Panc1 (cell line): ENCODE measurements at regions not wholly inside any gene's neighbourhood (a gene's known extent, or its start where the extent isn't known, plus 50 kb on each side); places are given as distances from the start of the nearest gene placed in this dataset.

Source experiments
- ATAC-seq: fragments of 200-7000 bp; cut with Tn5 transposase; 2 replicates; pipeline ENCODE4 v1.9.1; 2020; ENCODE audit warnings: mild to moderate bottlenecking, moderate library complexity
- BruUV-seq: library from RNA; stranded (reverse); fragments of 400-500 nt; replicated peaks from 2 replicates; lab custom pipeline; 2021; lab: Mats Ljungman, UMichigan
- CTCF ChIA-PET: fragments of 300-600 bp; sonication (Branson Sonifier 250); formaldehyde crosslinking; loops from one replicate; lab custom pipeline; 2022; ENCODE audit warnings: antibody characterized with exemption; lab: Charles Lee
- POLR2A ChIA-PET: fragments of 300-600 bp; sonication (Branson Sonifier 250); formaldehyde crosslinking; loops from one replicate; lab custom pipeline; 2022; ENCODE audit warnings: antibody characterized with exemption; lab: Charles Lee
- DNase-seq: peaks from one replicate; pipeline ENCODE4 v3.0.0-alpha.2; 2010; ENCODE audit warnings: low read depth, low spot score
- H3K27ac ChIP-seq: 2 replicates; pipeline ENCODE4 v1.5.1; 2011; ENCODE audit warnings: mild to moderate bottlenecking, low read length, inconsistent platforms
- H3K27me3 ChIP-seq: fragments of 200-500 bp; sonication (Bioruptor generic); 2 replicates; pipeline ENCODE4 v1.6.0; 2014; ENCODE audit warnings: low read length, inconsistent platforms; ENCODE audit not compliant: control insufficient read depth, insufficient read depth
- H3K36me3 ChIP-seq: fragments of 200-500 bp; sonication (Bioruptor generic); 2 replicates; pipeline ENCODE4 v1.5.1; 2014; ENCODE audit warnings: inconsistent platforms, mild to moderate bottlenecking, low read length, moderate library complexity; ENCODE audit not compliant: control insufficient read depth, insufficient read depth
- H3K4me1 ChIP-seq: 2 replicates; pipeline ENCODE4 v1.5.1; 2011; ENCODE audit warnings: inconsistent platforms, mild to moderate bottlenecking, low read length, moderate library complexity; ENCODE audit not compliant: control insufficient read depth, insufficient read depth
- H3K4me3 ChIP-seq, 2 experiments: 2 replicates each; pipeline ENCODE4 v1.5.1; 2011 to 2012; ENCODE audit warnings: low read depth in 2 of 2, low read length in 2 of 2, mild to moderate bottlenecking in 2 of 2, inconsistent platforms in 1 of 2, moderate library complexity in 1 of 2
- H3K9me3 ChIP-seq: fragments of 200-500 bp; sonication (Bioruptor generic); 2 replicates; pipeline ENCODE4 v1.5.1; 2014; ENCODE audit warnings: low read depth, mild to moderate bottlenecking, inconsistent platforms, low read length, moderate library complexity; ENCODE audit not compliant: control insufficient read depth, insufficient read depth
- POLR2AphosphoS5 ChIP-seq: IDR thresholded peaks from 2 replicates; pipeline ENCODE4 v1.6.1; 2012; ENCODE audit warnings: mild to moderate bottlenecking, low read depth, low read length, moderate library complexity
- SIN3A ChIP-seq: IDR thresholded peaks from 2 replicates; pipeline ENCODE4 v1.6.1; 2012; ENCODE audit warnings: low read depth, mild to moderate bottlenecking, low read length, moderate library complexity, borderline replicate concordance; ENCODE audit not compliant: insufficient read depth
- TCF7L2 ChIP-seq: IDR thresholded peaks from 2 replicates; pipeline ENCODE4 v1.6.1; 2011; ENCODE audit warnings: mild to moderate bottlenecking, low read depth, low read length, inconsistent platforms
- in situ Hi-C: cut with HindIII; loops from 2 replicates; pipeline ENCODE4 v1.10.0; 2016; ENCODE audit warnings: low sequenced_read_pairs, low pct_unique_long_range_greater_than_20kb
- intact Hi-C: fragments of 100-400 bp; cut with micrococcal nuclease; formaldehyde crosslinking; loops from one replicate; pipeline ENCODE4 v1.10.0; 2022; ENCODE audit not compliant: unreplicated experiment
- TF ChIP-seq, protein P1 (sequence below): fragments of 450-650 bp; IDR thresholded peaks from 2 replicates; pipeline ENCODE4 v1.5.1; 2017; ENCODE audit warnings: mild to moderate bottlenecking
- TF ChIP-seq, protein P2 (sequence below), 2 experiments: IDR thresholded peaks; 2 replicates each; pipeline ENCODE4 v1.6.1; 2011 to 2012; ENCODE audit warnings: low read depth in 2 of 2, control low read depth in 1 of 2, low read length in 1 of 2, mild to moderate bottlenecking in 1 of 2, moderate library complexity in 1 of 2; ENCODE audit not compliant: insufficient read depth in 1 of 2

DNA sequence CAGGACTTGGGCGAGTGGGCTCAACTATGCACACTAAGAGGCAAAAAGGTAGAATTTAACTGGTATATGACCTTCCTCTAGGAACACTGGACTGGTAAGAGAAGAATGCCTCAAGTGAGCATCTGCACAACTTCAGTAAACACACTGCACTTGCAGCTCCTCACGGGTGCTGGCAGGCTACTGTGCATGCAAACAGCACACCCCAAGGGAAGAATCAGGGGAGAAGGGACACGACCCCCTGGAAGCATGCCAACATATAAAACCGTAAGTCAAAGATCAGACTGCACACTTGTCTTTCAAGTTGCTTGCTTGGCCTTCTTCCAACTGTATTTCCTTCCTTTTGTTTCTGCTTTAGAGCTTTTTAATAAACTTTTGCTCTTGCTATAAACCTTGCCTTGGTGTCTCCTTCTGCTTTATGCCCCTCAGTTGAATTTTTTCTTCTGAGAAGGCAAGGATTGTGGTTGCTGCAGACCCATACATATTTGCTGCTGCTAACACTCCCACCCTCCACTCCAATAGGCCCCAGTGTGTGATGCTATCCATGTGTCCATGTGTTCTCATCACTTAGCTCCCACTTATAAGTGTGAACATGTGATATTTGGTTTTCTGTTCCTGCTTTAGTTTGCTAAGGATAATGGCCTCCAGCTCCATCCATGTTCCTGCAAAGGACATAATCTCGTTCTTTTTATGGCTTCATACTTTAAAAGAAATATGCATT, 263.7 kb upstream of the SPOPL start:
- no peak overlapping the region for H3K4me3 ChIP-seq
- in situ Hi-C loops (no loop called here), intact Hi-C loops (no loop called here)
- no peaks in the 10 kb centered on the region for H3K4me1 ChIP-seq
- TF ChIP-seq, protein P1, sequence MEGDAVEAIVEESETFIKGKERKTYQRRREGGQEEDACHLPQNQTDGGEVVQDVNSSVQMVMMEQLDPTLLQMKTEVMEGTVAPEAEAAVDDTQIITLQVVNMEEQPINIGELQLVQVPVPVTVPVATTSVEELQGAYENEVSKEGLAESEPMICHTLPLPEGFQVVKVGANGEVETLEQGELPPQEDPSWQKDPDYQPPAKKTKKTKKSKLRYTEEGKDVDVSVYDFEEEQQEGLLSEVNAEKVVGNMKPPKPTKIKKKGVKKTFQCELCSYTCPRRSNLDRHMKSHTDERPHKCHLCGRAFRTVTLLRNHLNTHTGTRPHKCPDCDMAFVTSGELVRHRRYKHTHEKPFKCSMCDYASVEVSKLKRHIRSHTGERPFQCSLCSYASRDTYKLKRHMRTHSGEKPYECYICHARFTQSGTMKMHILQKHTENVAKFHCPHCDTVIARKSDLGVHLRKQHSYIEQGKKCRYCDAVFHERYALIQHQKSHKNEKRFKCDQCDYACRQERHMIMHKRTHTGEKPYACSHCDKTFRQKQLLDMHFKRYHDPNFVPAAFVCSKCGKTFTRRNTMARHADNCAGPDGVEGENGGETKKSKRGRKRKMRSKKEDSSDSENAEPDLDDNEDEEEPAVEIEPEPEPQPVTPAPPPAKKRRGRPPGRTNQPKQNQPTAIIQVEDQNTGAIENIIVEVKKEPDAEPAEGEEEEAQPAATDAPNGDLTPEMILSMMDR, result no peak
- TF ChIP-seq TCF7L2 (no peak), POLR2AphosphoS5 (no peak), SIN3A (no peak)
- TF ChIP-seq, protein P2, sequence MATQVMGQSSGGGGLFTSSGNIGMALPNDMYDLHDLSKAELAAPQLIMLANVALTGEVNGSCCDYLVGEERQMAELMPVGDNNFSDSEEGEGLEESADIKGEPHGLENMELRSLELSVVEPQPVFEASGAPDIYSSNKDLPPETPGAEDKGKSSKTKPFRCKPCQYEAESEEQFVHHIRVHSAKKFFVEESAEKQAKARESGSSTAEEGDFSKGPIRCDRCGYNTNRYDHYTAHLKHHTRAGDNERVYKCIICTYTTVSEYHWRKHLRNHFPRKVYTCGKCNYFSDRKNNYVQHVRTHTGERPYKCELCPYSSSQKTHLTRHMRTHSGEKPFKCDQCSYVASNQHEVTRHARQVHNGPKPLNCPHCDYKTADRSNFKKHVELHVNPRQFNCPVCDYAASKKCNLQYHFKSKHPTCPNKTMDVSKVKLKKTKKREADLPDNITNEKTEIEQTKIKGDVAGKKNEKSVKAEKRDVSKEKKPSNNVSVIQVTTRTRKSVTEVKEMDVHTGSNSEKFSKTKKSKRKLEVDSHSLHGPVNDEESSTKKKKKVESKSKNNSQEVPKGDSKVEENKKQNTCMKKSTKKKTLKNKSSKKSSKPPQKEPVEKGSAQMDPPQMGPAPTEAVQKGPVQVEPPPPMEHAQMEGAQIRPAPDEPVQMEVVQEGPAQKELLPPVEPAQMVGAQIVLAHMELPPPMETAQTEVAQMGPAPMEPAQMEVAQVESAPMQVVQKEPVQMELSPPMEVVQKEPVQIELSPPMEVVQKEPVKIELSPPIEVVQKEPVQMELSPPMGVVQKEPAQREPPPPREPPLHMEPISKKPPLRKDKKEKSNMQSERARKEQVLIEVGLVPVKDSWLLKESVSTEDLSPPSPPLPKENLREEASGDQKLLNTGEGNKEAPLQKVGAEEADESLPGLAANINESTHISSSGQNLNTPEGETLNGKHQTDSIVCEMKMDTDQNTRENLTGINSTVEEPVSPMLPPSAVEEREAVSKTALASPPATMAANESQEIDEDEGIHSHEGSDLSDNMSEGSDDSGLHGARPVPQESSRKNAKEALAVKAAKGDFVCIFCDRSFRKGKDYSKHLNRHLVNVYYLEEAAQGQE (IDR thresholded peaks at IDR 0.05; ENCODE audit: insufficient read depth in 1 of 2, low read depth in 2 of 2, low read length in 1 of 2), result no peak
- ATAC-seq (no peak), DNase-seq (no peak)
- H3K27me3 ChIP-seq, result no peaks in the 10 kb centered on the region
- H3K27ac ChIP-seq, result no peak overlapping the region
- CTCF ChIA-PET, result no interaction called here
- POLR2A ChIA-PET, result no interaction called here
- no TSS peak for BruUV-seq
- no peaks in the 10 kb centered on the region for H3K9me3 ChIP-seq
- H3K36me3 ChIP-seq, result no peaks in the 10 kb centered on the region

GRCh38 chr2:138238908-138239307, 262.7 kb upstream of the SPOPL start:
- Histone ChIP-seq H3K4me1 (no peaks in the 10 kb centered on the region), H3K4me3 (no peak overlapping the region), H3K9me3 (no peaks in the 10 kb centered on the region), H3K36me3 (no peaks in the 10 kb centered on the region), H3K27me3 (no peaks in the 10 kb centered on the region), H3K27ac (no peak overlapping the region)
- no peak for TF ChIP-seq SIN3A
- TF ChIP-seq, protein P2 (IDR thresholded peaks at IDR 0.05; ENCODE audit: insufficient read depth in 1 of 2, low read depth in 2 of 2, low read length in 1 of 2), result no peak
- TF ChIP-seq POLR2AphosphoS5, result no peak
- TF ChIP-seq TCF7L2, result no peak
- TF ChIP-seq, protein P1, result no peak
- ATAC-seq (no peak), DNase-seq (no peak)
- ChIA-PET CTCF (no interaction called here), POLR2A (no interaction called here)
- no TSS peak for BruUV-seq
- intact Hi-C loops, result no loop called here
- in situ Hi-C loops, result no loop called here
